ENCODE measurements at regions not wholly inside any gene's neighbourhood (a gene's known extent, or its start where the extent isn't known, plus 50 kb on each side); places are given as distances from the start of the nearest gene placed in this dataset.

- no peak for TF ChIP-seq CTCF (IDR thresholded peaks at IDR 0.05 in 2 of 3, conservative IDR thresholded peaks at IDR 0.05 in 1 of 3; ENCODE audit: control insufficient read depth in 2 of 3, extremely low read depth in 1 of 3, insufficient read depth in 1 of 3, low read depth in 3 of 3, low read length in 3 of 3)
- TF ChIP-seq, protein P1, sequence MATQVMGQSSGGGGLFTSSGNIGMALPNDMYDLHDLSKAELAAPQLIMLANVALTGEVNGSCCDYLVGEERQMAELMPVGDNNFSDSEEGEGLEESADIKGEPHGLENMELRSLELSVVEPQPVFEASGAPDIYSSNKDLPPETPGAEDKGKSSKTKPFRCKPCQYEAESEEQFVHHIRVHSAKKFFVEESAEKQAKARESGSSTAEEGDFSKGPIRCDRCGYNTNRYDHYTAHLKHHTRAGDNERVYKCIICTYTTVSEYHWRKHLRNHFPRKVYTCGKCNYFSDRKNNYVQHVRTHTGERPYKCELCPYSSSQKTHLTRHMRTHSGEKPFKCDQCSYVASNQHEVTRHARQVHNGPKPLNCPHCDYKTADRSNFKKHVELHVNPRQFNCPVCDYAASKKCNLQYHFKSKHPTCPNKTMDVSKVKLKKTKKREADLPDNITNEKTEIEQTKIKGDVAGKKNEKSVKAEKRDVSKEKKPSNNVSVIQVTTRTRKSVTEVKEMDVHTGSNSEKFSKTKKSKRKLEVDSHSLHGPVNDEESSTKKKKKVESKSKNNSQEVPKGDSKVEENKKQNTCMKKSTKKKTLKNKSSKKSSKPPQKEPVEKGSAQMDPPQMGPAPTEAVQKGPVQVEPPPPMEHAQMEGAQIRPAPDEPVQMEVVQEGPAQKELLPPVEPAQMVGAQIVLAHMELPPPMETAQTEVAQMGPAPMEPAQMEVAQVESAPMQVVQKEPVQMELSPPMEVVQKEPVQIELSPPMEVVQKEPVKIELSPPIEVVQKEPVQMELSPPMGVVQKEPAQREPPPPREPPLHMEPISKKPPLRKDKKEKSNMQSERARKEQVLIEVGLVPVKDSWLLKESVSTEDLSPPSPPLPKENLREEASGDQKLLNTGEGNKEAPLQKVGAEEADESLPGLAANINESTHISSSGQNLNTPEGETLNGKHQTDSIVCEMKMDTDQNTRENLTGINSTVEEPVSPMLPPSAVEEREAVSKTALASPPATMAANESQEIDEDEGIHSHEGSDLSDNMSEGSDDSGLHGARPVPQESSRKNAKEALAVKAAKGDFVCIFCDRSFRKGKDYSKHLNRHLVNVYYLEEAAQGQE (IDR thresholded peaks at IDR 0.05; ENCODE audit: low read depth, low read length): no peak
- no peak for TF ChIP-seq SPI1 (IDR thresholded peaks at IDR 0.05; ENCODE audit: borderline replicate concordance, insufficient read depth, low read depth, low read length)
- no peak for TF ChIP-seq NRF1 (conservative IDR thresholded peaks at IDR 0.05; ENCODE audit: low read depth, low read length)
- TF ChIP-seq ZSCAN29 (IDR thresholded peaks at IDR 0.05): no peak
- TF ChIP-seq EP300 (IDR thresholded peaks at IDR 0.05; ENCODE audit: borderline replicate concordance in 1 of 2, control insufficient read depth in 1 of 2, low read depth in 2 of 2, low read length in 2 of 2): no peak
- no peak for TF ChIP-seq RAD21 (IDR thresholded peaks at IDR 0.05; ENCODE audit: insufficient read depth, low read depth, low read length)
- TF ChIP-seq YBX1 (IDR thresholded peaks at IDR 0.05): no peak
- no peak for TF ChIP-seq TARDBP (IDR thresholded peaks at IDR 0.05; ENCODE audit: borderline replicate concordance)
- no peak for TF ChIP-seq CHD2 (IDR thresholded peaks at IDR 0.05; ENCODE audit: borderline replicate concordance, low read depth, low read length)
- no peak for TF ChIP-seq ZBED1 (IDR thresholded peaks at IDR 0.05; ENCODE audit: borderline replicate concordance)
- TF ChIP-seq MYC (IDR thresholded peaks at IDR 0.05; ENCODE audit: insufficient read depth, insufficient read length, insufficient replicate concordance, low read length, severe bottlenecking): no peak
- no peak for TF ChIP-seq EZH2 (IDR thresholded peaks at IDR 0.05; ENCODE audit: borderline replicate concordance, control insufficient read depth, low read depth, low read length)
- TF ChIP-seq TAF1 (IDR thresholded peaks at IDR 0.05; ENCODE audit: borderline replicate concordance, low read depth, low read length): no peak
Observed at GRCh38 chr16:26578748-26579147, 488.0 kb upstream of the C16orf82 start.

Data from GM12878 (cell line).